K562 (cell line): ENCODE measurements at regions not wholly inside any gene's neighbourhood (a gene's known extent, or its start where the extent isn't known, plus 50 kb on each side); places are given as distances from the start of the nearest gene placed in this dataset.

Experiments used
- ATAC-seq: fragments of 200-7000 bp; cut with Tn5 transposase; 3 replicates; pipeline ENCODE4 v1.9.1; 2020; ENCODE audit warnings: moderate library complexity
- BruUV-seq: library from RNA; stranded (reverse); fragments of 400-500 nt; replicated peaks from 2 replicates; lab custom pipeline; 2021; lab: Mats Ljungman, UMichigan
- CTCF ChIA-PET: fragments of 300-600 bp; formaldehyde crosslinking; extraction: SDS; loops from one replicate; lab custom pipeline; 2021; ENCODE audit warnings: low intra/inter-chr PET ratio; lab: Yijun Ruan, JAX
- POLR2A ChIA-PET: fragments of 300-600, 350-650 bp; sonication (Branson Sonifier 250); formaldehyde crosslinking; extraction: SDS; loops from one replicate; lab custom pipeline; 2021; ENCODE audit warnings: antibody characterized with exemption, inconsistent platforms; lab: Yijun Ruan, JAX
- DNase-seq, 4 experiments: peaks; one replicate each; pipeline versions ENCODE4 v3.0.0 to v3.0.0-alpha.2; 2011 to 2018; ENCODE audit warnings: low spot score in 3 of 4, mixed read lengths in 3 of 4; ENCODE audit errors: extremely low read depth in 1 of 4
- FAIRE-seq: peaks from 2 replicates; lab custom pipeline; 2011; peaks lifted over from hg19 to GRCh38; lab: Jason Lieb, UNC
- H2AFZ ChIP-seq: 2 replicates; pipeline ENCODE4 v1.6.0; 2011; ENCODE audit warnings: low read depth, low read length, control low read depth, inconsistent platforms
- H3K27ac ChIP-seq: fragments of 200-600 bp; 3 replicates; pipeline ENCODE4 v1.8.0; 2011; ENCODE audit warnings: low read depth, mild to moderate bottlenecking, control low read depth, inconsistent platforms, low read length, moderate library complexity, mixed read lengths; ENCODE audit errors: extremely low read depth
- H3K27me3 ChIP-seq, 2 experiments: fragments of 300-600 bp in 1 of 2; 2 replicates in 1 of 2; 3 replicates in 1 of 2; pipeline versions ENCODE4 v1.6.0 to v1.8.0; 2011; ENCODE audit warnings: inconsistent platforms in 2 of 2, low read length in 2 of 2, mild to moderate bottlenecking in 1 of 2, mixed read lengths in 1 of 2, moderate library complexity in 1 of 2; ENCODE audit not compliant: control insufficient read depth in 2 of 2, insufficient read depth in 2 of 2
- H3K36me3 ChIP-seq: fragments of 300-600 bp; 3 replicates; pipeline ENCODE4 v1.8.0; 2011; ENCODE audit warnings: mild to moderate bottlenecking, low read length, inconsistent platforms; ENCODE audit not compliant: control insufficient read depth, insufficient read depth
- H3K4me1 ChIP-seq, 2 experiments: fragments of 200-600 bp in 1 of 2; replicated peaks in 1 of 2; 2 replicates in 1 of 2; 3 replicates in 1 of 2; pipeline versions ENCODE4 v1.5.1 to v1.8.0; 2011; ENCODE audit warnings: inconsistent platforms in 2 of 2, low read length in 2 of 2, mild to moderate bottlenecking in 1 of 2, mixed read lengths in 1 of 2, moderate library complexity in 1 of 2; ENCODE audit not compliant: control insufficient read depth in 2 of 2, insufficient read depth in 2 of 2
- H3K4me2 ChIP-seq: 2 replicates; pipeline ENCODE4 v1.6.1; 2011; ENCODE audit warnings: low read length, control low read depth, inconsistent platforms, mixed read lengths; ENCODE audit not compliant: insufficient read depth
- H3K4me3 ChIP-seq: fragments of 200-600 bp; sonication (generic), shearing (Covaris generic); 2 replicates; pipeline ENCODE4 v1.5.1; 2016; ENCODE audit warnings: control low read depth, inconsistent platforms
- H3K79me2 ChIP-seq: fragments of 200-600 bp; 3 replicates; pipeline ENCODE4 v1.8.0; 2011; ENCODE audit warnings: low read length, inconsistent platforms; ENCODE audit not compliant: control insufficient read depth, insufficient read depth
- H3K9ac ChIP-seq, 2 experiments: 2 replicates each; pipeline versions ENCODE4 v1.6.0 to v1.6.1; 2011; ENCODE audit warnings: low read depth in 2 of 2, low read length in 2 of 2, control low read depth in 1 of 2, inconsistent platforms in 1 of 2, mild to moderate bottlenecking in 1 of 2, mixed read lengths in 1 of 2; ENCODE audit not compliant: insufficient read depth in 1 of 2
- H3K9me1 ChIP-seq: one replicate; pipeline ENCODE4 v1.6.0; 2011; ENCODE audit warnings: inconsistent platforms, mild to moderate bottlenecking, low read length, moderate library complexity; ENCODE audit not compliant: control insufficient read depth, insufficient read depth
- H3K9me3 ChIP-seq: replicated peaks from 2 replicates; pipeline ENCODE4 v1.5.1; 2011; ENCODE audit warnings: low read depth, low read length, inconsistent platforms; ENCODE audit not compliant: control insufficient read depth, insufficient read depth
- H4K20me1 ChIP-seq: replicated peaks from 2 replicates; pipeline ENCODE4 v1.6.1; 2011; ENCODE audit warnings: low read length, inconsistent platforms, mixed read lengths; ENCODE audit not compliant: control insufficient read depth, insufficient read depth
- GTF2A2 ChIP-seq: IDR thresholded peaks from 2 replicates; pipeline ENCODE4 v1.6.1; 2016; ENCODE audit warnings: mild to moderate bottlenecking, missing genetic modification characterization, missing compliant biosample characterization
- HMGN3 ChIP-seq: IDR thresholded peaks from 2 replicates; pipeline ENCODE4 v1.6.1; 2011; ENCODE audit warnings: borderline replicate concordance, low read depth, mild to moderate bottlenecking, mixed read lengths, low read length; ENCODE audit not compliant: insufficient read length; ENCODE audit errors: extremely low read depth
- IRF1 ChIP-seq: sonication (generic); formaldehyde crosslinking; IDR thresholded peaks from 2 replicates; pipeline ENCODE4 v1.8.0; 2022; ENCODE audit warnings: missing genetic modification reagents, mild to moderate bottlenecking, borderline replicate concordance
- MAZ ChIP-seq, 2 experiments: fragments of 450-650 bp in 1 of 2; sonication (generic) in 1 of 2; formaldehyde crosslinking; IDR thresholded peaks in 1 of 2; conservative IDR thresholded peaks in 1 of 2; 2 replicates each; pipeline versions ENCODE4 v1.4.0 to v1.5.0; 2020; ENCODE audit warnings: mild to moderate bottlenecking in 1 of 2, missing genetic modification reagents in 1 of 2
- PHF21A ChIP-seq: fragments of 450-650 bp; IDR thresholded peaks from 2 replicates; pipeline ENCODE4 v1.6.1; 2017; ENCODE audit warnings: low read depth, borderline replicate concordance
- ZNF780A ChIP-seq: fragments of 250-450 bp; sonication (Bioruptor Pico); IDR thresholded peaks from 2 replicates; pipeline ENCODE4 v1.5.0; 2021; ENCODE audit warnings: mild to moderate bottlenecking
- WGBS: fragments of 100-300 bp; shearing (Covaris generic); methylation state at CpG from one replicate; pipeline ENCODE4 v1.1.6; 2016; ENCODE audit warnings: low coverage, mixed read lengths; ENCODE audit not compliant: insufficient coverage; ENCODE audit errors: missing lambda C conversion rate; 5-methylcytosine and 5-hydroxymethylcytosine counted together
- in situ Hi-C: fragments of 300-500 bp; cut with MboI; formaldehyde crosslinking; loops from 4 replicates; pipeline ENCODE4 v1.15.0; 2018; ENCODE audit warnings: inconsistent platforms, mixed read lengths
- intact Hi-C: fragments of 100-400 bp; cut with micrococcal nuclease; formaldehyde crosslinking; loops from 2 replicates; pipeline ENCODE4 v1.14.2; 2022

GRCh38 chr3:4138786-4139431 is 164.3 kb upstream of the SETMAR start:
- H2AFZ ChIP-seq, result no peak overlapping the region
- H3K9me3 ChIP-seq, result no peaks in the 10 kb centered on the region
- intact Hi-C loops, result no loop called here
- no peaks in the 10 kb centered on the region for H4K20me1 ChIP-seq
- H3K9me1 ChIP-seq, result no peaks in the 10 kb centered on the region
- ChIA-PET CTCF (no interaction called here), POLR2A (no interaction called here)
- no peak overlapping the region for H3K4me3 ChIP-seq
- TF ChIP-seq MAZ (CRISPR knock-in tag; conservative IDR thresholded peaks at IDR 0.05 in 1 of 2, IDR thresholded peaks at IDR 0.05 in 1 of 2) (no peak), ZNF780A (no peak), HMGN3 (no peak), GTF2A2 (tag) (no peak), IRF1 (no peak), PHF21A (no peak)
- no peaks in the 10 kb centered on the region for H3K4me1 ChIP-seq
- H3K4me2 ChIP-seq, result no peak overlapping the region
- no peaks in the 10 kb centered on the region for H3K79me2 ChIP-seq
- H3K27me3 ChIP-seq, result no peaks in the 10 kb centered on the region
- no peak overlapping the region for H3K9ac ChIP-seq
- FAIRE-seq, result no peak
- H3K27ac ChIP-seq, result no peak overlapping the region
- no peak for DNase-seq
- no TSS peak for BruUV-seq
- no peaks in the 10 kb centered on the region for H3K36me3 ChIP-seq
- in situ Hi-C loops, result no loop called here
- no peak for ATAC-seq
- WGBS, result 3% methylated on average over 4 of the region's 4 CpGs
